Karpas-422 (cell line): ENCODE measurements at regions not wholly inside any gene's neighbourhood (a gene's known extent, or its start where the extent isn't known, plus 50 kb on each side); places are given as distances from the start of the nearest gene placed in this dataset.
A peak's percentile ranks its signal among the peaks of the same experiment; 100 is the strongest.

Source experiments
- DNase-seq: peaks from one replicate; pipeline ENCODE4 v3.0.0-alpha.2; 2015
- H2AFZ ChIP-seq: fragments of 200-600 bp; sonication (generic); 2 replicates; pipeline ENCODE4 v1.6.1; 2014; ENCODE audit warnings: antibody characterized with exemption, low read length, mixed read lengths
- H3K27ac ChIP-seq: fragments of 200-600 bp; sonication (generic); 2 replicates; pipeline ENCODE4 v1.5.1; 2014; ENCODE audit warnings: mild to moderate bottlenecking, low read length, moderate library complexity
- H3K27me3 ChIP-seq: fragments of 200-600 bp; sonication (generic); 2 replicates; pipeline ENCODE4 v1.6.1; 2014; ENCODE audit warnings: low read length, mixed read lengths
- H3K36me3 ChIP-seq: fragments of 200-600 bp; sonication (generic); 2 replicates; pipeline ENCODE4 v1.6.1; 2014; ENCODE audit warnings: low read length, mixed read lengths; ENCODE audit not compliant: insufficient read depth
- H3K4me1 ChIP-seq: fragments of 200-600 bp; sonication (generic); 2 replicates; pipeline ENCODE4 v1.6.1; 2014; ENCODE audit warnings: mild to moderate bottlenecking, low read length, mixed read lengths
- H3K4me2 ChIP-seq: fragments of 200-600 bp; sonication (generic); 2 replicates; pipeline ENCODE4 v1.6.1; 2014; ENCODE audit warnings: low read length, low read depth, mild to moderate bottlenecking; ENCODE audit not compliant: poor library complexity, severe bottlenecking
- H3K4me3 ChIP-seq: fragments of 200-600 bp; sonication (generic); 2 replicates; pipeline ENCODE4 v1.5.1; 2014; ENCODE audit warnings: mild to moderate bottlenecking, antibody characterized with exemption, low read length, mixed read lengths
- H3K79me2 ChIP-seq: fragments of 200-600 bp; sonication (generic); 2 replicates; pipeline ENCODE4 v1.6.1; 2014; ENCODE audit warnings: mild to moderate bottlenecking, low read length, mixed read lengths
- H3K9ac ChIP-seq: fragments of 200-600 bp; sonication (generic); 2 replicates; pipeline ENCODE4 v1.6.0; 2014; ENCODE audit warnings: low read length
- H3K9me2 ChIP-seq: fragments of 200-600 bp; sonication (generic), shearing (Covaris generic); replicated peaks from 2 replicates; pipeline ENCODE4 v1.6.0; 2014; ENCODE audit warnings: mild to moderate bottlenecking, low read length, moderate library complexity; ENCODE audit not compliant: insufficient read depth
- H3K9me3 ChIP-seq: fragments of 300-700, 200-600 bp; sonication (generic); 2 replicates; pipeline ENCODE4 v1.6.1; 2014; ENCODE audit warnings: low read length, mixed read lengths
- H4K20me1 ChIP-seq: fragments of 200-600 bp; sonication (generic); 2 replicates; pipeline ENCODE4 v1.6.1; 2014; ENCODE audit warnings: mild to moderate bottlenecking, antibody characterized with exemption, low read length, low read depth; ENCODE audit not compliant: insufficient read depth

- Histone ChIP-seq H3K4me1 (peaks cover 9% of the 10 kb centered on the region), H3K4me2 (no peak overlapping the region), H3K36me3 (no peaks in the 10 kb centered on the region), H3K4me3 (no peak overlapping the region), H4K20me1 (no peaks in the 10 kb centered on the region), H3K27me3 (no peaks in the 10 kb centered on the region), H3K9me2 (no peaks in the 10 kb centered on the region), H3K27ac (no peak overlapping the region), H3K79me2 (no peaks in the 10 kb centered on the region), H3K9ac (no peak overlapping the region), H2AFZ (no peak overlapping the region), H3K9me3 (no peaks in the 10 kb centered on the region)
- no peak for DNase-seq
Observed at GRCh38 chr18:77600674-77601073, 351.0 kb downstream of the GALR1 start.

- Histone ChIP-seq H3K4me3 (no peak overlapping the region), H3K27ac (no peak overlapping the region), H3K9me2 (no peaks in the 10 kb centered on the region), H2AFZ (no peak overlapping the region), H3K4me2 (no peak overlapping the region), H3K79me2 (no peaks in the 10 kb centered on the region), H3K9me3 (no peaks in the 10 kb centered on the region), H3K36me3 (no peaks in the 10 kb centered on the region), H4K20me1 (no peaks in the 10 kb centered on the region), H3K4me1 (peaks cover 9% of the 10 kb centered on the region), H3K9ac (no peak overlapping the region), H3K27me3 (no peaks in the 10 kb centered on the region)
- no peak for DNase-seq
Observed at GRCh38 chr18:77601567-77601966, 351.9 kb downstream of the GALR1 start.

GRCh38 chr18:77607087-77607486, 357.4 kb downstream of the GALR1 start:
- no peak overlapping the region for H2AFZ ChIP-seq
- H3K9me2 ChIP-seq, result no peaks in the 10 kb centered on the region
- H3K36me3 ChIP-seq, result no peaks in the 10 kb centered on the region
- no peaks in the 10 kb centered on the region for H4K20me1 ChIP-seq
- H3K4me3 ChIP-seq, result no peak overlapping the region
- no peak overlapping the region for H3K9ac ChIP-seq
- no peak overlapping the region for H3K4me2 ChIP-seq
- H3K27ac ChIP-seq, result no peak overlapping the region
- H3K27me3 ChIP-seq, result no peaks in the 10 kb centered on the region
- no peak for DNase-seq
- H3K4me1 ChIP-seq, result peaks cover 13% of the 10 kb centered on the region
- H3K9me3 ChIP-seq, result no peaks in the 10 kb centered on the region
- no peaks in the 10 kb centered on the region for H3K79me2 ChIP-seq

- Histone ChIP-seq H3K27me3 (no peaks in the 10 kb centered on the region), H3K9me3 (no peaks in the 10 kb centered on the region), H3K4me3 (no peak overlapping the region), H3K4me2 (no peak overlapping the region), H3K4me1 (peaks cover 13% of the 10 kb centered on the region), H4K20me1 (no peaks in the 10 kb centered on the region), H3K36me3 (no peaks in the 10 kb centered on the region), H3K9ac (no peak overlapping the region), H3K9me2 (no peaks in the 10 kb centered on the region), H2AFZ (no peak overlapping the region), H3K79me2 (no peaks in the 10 kb centered on the region), H3K27ac (no peak overlapping the region)
- no peak for DNase-seq
Observed at GRCh38 chr18:77608807-77609206, 359.2 kb downstream of the GALR1 start.

GRCh38 chr18:77617694-77618093, 368.0 kb downstream of the GALR1 start:
- no peak overlapping the region for H3K4me2 ChIP-seq
- no peak overlapping the region for H3K4me3 ChIP-seq
- H3K79me2 ChIP-seq, result no peaks in the 10 kb centered on the region
- no peak overlapping the region for H3K9ac ChIP-seq
- H4K20me1 ChIP-seq, result no peaks in the 10 kb centered on the region
- H2AFZ ChIP-seq, result no peak overlapping the region
- no peaks in the 10 kb centered on the region for H3K27me3 ChIP-seq
- H3K9me2 ChIP-seq, result no peaks in the 10 kb centered on the region
- H3K27ac ChIP-seq, result no peak overlapping the region
- no peaks in the 10 kb centered on the region for H3K9me3 ChIP-seq
- no peaks in the 10 kb centered on the region for H3K36me3 ChIP-seq
- no peak for DNase-seq
- H3K4me1 ChIP-seq, result no peaks in the 10 kb centered on the region

- Histone ChIP-seq H3K27ac (no peak overlapping the region), H2AFZ (no peak overlapping the region), H3K4me2 (no peak overlapping the region), H3K9me3 (no peaks in the 10 kb centered on the region), H3K4me1 (no peaks in the 10 kb centered on the region), H3K9me2 (no peaks in the 10 kb centered on the region), H3K27me3 (no peaks in the 10 kb centered on the region), H3K36me3 (no peaks in the 10 kb centered on the region), H3K4me3 (no peak overlapping the region), H3K9ac (no peak overlapping the region), H4K20me1 (no peaks in the 10 kb centered on the region), H3K79me2 (no peaks in the 10 kb centered on the region)
- DNase-seq, result no peak
Observed at GRCh38 chr18:77619525-77619924, 369.9 kb downstream of the GALR1 start.

GRCh38 chr18:77622009-77622692, 372.5 kb downstream of the GALR1 start:
- no peaks in the 10 kb centered on the region for H3K4me1 ChIP-seq

GRCh38 chr18:77632758-77633157, 383.1 kb downstream of the GALR1 start:
- Histone ChIP-seq H3K4me2 (peak overlapping the region; percentile 13), H3K4me3 (no peak overlapping the region), H2AFZ (no peak overlapping the region), H3K9me2 (no peaks in the 10 kb centered on the region), H3K79me2 (no peaks in the 10 kb centered on the region), H3K27me3 (no peaks in the 10 kb centered on the region), H3K9me3 (no peaks in the 10 kb centered on the region), H3K27ac (no peak overlapping the region), H3K36me3 (no peaks in the 10 kb centered on the region), H4K20me1 (no peaks in the 10 kb centered on the region), H3K4me1 (peaks cover 9% of the 10 kb centered on the region), H3K9ac (no peak overlapping the region)
- DNase-seq, result peak; percentile 67

More at GRCh38 chr18:77622009-77622692, 372.5 kb downstream of the GALR1 start:
- no peaks in the 10 kb centered on the region for H3K9me3 ChIP-seq
- no peak overlapping the region for H3K9ac ChIP-seq
- H3K9me2 ChIP-seq, result no peaks in the 10 kb centered on the region
- no peaks in the 10 kb centered on the region for H3K36me3 ChIP-seq
- peak; percentile 56 for DNase-seq
- no peak overlapping the region for H3K27ac ChIP-seq
- no peaks in the 10 kb centered on the region for H4K20me1 ChIP-seq
- no peaks in the 10 kb centered on the region for H3K27me3 ChIP-seq
- H2AFZ ChIP-seq, result peak overlapping the region; percentile 26; the same call in 1 of the 2 replicates
- peak overlapping the region; percentile 25 for H3K4me2 ChIP-seq
- H3K79me2 ChIP-seq, result no peaks in the 10 kb centered on the region
- peak overlapping the region; percentile 30; the same call in 1 of the 2 replicates for H3K4me3 ChIP-seq
